D721Med (cell line): ENCODE measurements at regions not wholly inside any gene's neighbourhood (a gene's known extent, or its start where the extent isn't known, plus 50 kb on each side); places are given as distances from the start of the nearest gene placed in this dataset.
A peak's percentile ranks its signal among the peaks of the same experiment; 100 is the strongest.

Experiments used
- DNase-seq: peaks from one replicate; pipeline ENCODE4 v3.0.0; 2011; ENCODE audit warnings: low spot score; ENCODE audit not compliant: insufficient read length
- FAIRE-seq: peaks from 2 replicates; lab custom pipeline; 2011; peaks lifted over from hg19 to GRCh38; lab: Jason Lieb, UNC
- CTCF ChIP-seq: IDR thresholded peaks from 2 replicates; pipeline ENCODE4 v1.5.1; 2012; ENCODE audit warnings: mild to moderate bottlenecking, control low read depth; ENCODE audit not compliant: insufficient read depth; ENCODE audit errors: missing control alignments

- DNase-seq (no peak), FAIRE-seq (no peak)
- no peak for TF ChIP-seq CTCF
Observed at GRCh38 chr18:78080081-78080480, 830.4 kb downstream of the GALR1 start.

- DNase-seq (no peak), FAIRE-seq (no peak)
- no peak for TF ChIP-seq CTCF
Observed at GRCh38 chr18:78080761-78081160, 831.1 kb downstream of the GALR1 start.

- DNase-seq (no peak), FAIRE-seq (no peak)
- TF ChIP-seq CTCF = no peak
Observed at GRCh38 chr18:78082816-78083215, 833.2 kb downstream of the GALR1 start.

- FAIRE-seq (no peak), DNase-seq (no peak)
- no peak for TF ChIP-seq CTCF
Observed at GRCh38 chr18:78085241-78086185, 835.9 kb downstream of the GALR1 start.

DNA sequence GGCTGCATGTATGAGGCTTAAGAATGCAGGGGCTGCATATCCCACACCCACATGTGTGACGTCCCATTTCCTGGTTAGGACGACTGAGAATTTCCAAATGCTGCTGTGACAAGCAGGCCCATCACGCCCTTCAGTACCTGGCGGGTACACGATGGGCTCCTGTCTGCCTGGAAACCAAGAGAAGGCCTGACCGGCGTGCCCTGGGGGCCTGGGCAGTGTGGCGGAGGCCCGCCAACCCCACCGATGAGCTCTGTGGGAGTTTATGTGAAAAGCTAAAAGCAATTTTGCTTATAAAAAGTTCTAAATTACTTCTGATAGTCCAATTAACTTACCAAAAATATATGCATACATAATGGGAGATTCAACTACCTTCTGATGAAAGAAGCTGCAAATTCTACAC, 837.3 kb downstream of the GALR1 start:
- FAIRE-seq (no peak), DNase-seq (no peak)
- no peak for TF ChIP-seq CTCF

DNA sequence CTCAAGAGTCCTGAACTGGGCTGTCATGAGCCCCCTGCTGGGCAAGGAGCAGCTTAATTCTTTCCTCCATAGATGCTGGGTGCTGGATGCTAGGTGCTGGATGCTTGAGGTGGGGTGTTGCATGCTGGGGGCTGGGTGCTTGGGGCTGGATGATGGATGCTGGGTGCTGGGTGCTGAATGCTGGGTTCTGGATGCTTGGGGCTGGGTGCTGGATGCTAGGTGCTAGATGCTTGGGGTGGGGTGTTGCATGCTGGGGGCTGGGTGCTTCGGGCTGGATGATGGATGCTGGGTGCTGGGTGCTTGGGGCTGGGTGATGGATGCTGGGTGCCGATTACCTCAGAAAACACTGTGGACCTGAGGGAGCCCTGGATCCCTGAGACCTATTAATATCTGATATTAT, 837.7 kb downstream of the GALR1 start:
- TF ChIP-seq CTCF = no peak
- DNase-seq (no peak), FAIRE-seq (no peak)

DNA sequence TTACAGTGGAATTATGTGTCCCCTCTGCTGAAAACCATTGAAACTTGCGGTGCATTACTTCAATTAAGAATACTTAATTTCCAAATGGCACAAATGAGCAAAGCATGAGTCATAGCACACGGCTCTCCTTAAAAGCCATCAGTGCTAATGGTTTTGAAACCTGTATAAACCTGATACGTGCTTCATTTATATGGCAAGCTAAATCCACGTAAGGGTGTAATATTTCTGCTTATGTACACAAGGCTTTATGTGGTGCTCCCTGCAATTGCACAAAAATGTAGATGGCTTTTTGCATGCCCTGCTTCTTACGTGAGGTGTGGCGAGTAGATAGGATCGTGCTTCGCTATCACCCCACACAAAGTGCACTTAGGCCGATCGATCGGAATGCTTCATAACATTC, 840.9 kb downstream of the GALR1 start:
- no peak for DNase-seq
- no peak for TF ChIP-seq CTCF
- FAIRE-seq = peak; percentile 35
